ENCODE measurements at regions not wholly inside any gene's neighbourhood (a gene's known extent, or its start where the extent isn't known, plus 50 kb on each side); places are given as distances from the start of the nearest gene placed in this dataset.

DNA sequence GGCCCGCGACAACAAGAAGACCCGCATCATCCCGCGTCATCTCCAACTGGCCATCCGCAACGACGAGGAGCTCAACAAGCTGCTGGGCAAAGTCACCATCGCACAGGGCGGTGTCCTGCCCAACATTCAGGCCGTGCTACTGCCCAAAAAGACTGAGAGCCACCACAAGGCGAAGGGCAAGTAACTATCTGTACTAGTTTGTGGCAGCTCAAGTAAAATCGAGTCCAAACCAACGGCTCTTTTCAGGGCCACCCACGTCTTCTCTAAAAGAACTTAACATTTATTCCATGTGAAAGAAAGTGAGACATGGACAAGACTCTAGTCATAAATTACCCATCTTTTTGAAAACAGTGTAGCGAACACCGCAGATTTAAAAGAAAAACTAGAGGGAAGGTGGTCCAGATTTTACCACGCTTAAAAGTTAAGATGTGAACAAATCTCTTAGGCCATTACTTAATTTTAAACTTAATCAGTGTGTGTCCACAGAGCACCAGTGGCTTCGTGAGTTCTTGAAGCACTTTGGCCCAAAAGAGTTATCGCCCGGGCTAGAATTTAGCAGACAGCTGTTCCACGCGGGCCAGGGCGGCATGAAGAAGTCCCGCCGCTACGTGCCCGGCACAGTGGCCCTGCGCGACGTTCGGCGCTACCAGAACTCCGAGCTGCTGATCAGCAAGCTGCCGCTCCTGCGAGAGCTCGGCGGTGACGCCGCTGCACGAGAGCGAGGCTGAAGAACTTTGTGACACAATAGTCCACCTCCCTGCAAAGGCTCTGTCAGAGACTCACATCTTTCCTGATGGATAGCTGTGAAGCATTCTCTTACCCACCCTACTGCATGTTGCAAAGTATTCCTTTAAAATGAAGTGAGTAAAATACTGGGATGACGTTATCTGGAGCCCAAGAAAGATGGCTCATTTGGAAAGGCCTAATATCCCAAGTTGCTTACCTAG is 113.9 kb upstream of the PRSS16 start (continued):
- TF ChIP-seq REPIN1 (CRISPR knock-in tag; IDR thresholded peaks at IDR 0.05; ENCODE audit: borderline replicate concordance, low read depth) = 0 out of 2 replicates have a peak, but pooled peaks have one; percentile 29
- TF ChIP-seq MED8 (CRISPR knock-in tag; IDR thresholded peaks at IDR 0.05; ENCODE audit: insufficient replicate concordance) = peak; percentile 13
- TF ChIP-seq HOXA5 (CRISPR knock-in tag; IDR thresholded peaks at IDR 0.05) = 0 out of 2 replicates have a peak, but pooled peaks have one; percentile 3
- 0 out of 2 replicates have a peak, but pooled peaks have one; percentile 4 for TF ChIP-seq MYC (CRISPR knock-in tag; IDR thresholded peaks at IDR 0.05; ENCODE audit: borderline replicate concordance)
- no peak for TF ChIP-seq ZNF17 (CRISPR knock-in tag; IDR thresholded peaks at IDR 0.05)
- peak; percentile 15; the same call in 1 of the 2 replicates for TF ChIP-seq NAIF1 (CRISPR knock-in tag; IDR thresholded peaks at IDR 0.05; ENCODE audit: borderline replicate concordance)
- no peak for TF ChIP-seq STAG1 (CRISPR knock-in tag; IDR thresholded peaks at IDR 0.05)
- TF ChIP-seq ZNF382 (CRISPR knock-in tag; IDR thresholded peaks at IDR 0.05; ENCODE audit: borderline replicate concordance) = no peak
- no peak for TF ChIP-seq ATF7-NPFF (CRISPR knock-in tag; IDR thresholded peaks at IDR 0.05; ENCODE audit: low read depth)
- TF ChIP-seq, protein P1, sequence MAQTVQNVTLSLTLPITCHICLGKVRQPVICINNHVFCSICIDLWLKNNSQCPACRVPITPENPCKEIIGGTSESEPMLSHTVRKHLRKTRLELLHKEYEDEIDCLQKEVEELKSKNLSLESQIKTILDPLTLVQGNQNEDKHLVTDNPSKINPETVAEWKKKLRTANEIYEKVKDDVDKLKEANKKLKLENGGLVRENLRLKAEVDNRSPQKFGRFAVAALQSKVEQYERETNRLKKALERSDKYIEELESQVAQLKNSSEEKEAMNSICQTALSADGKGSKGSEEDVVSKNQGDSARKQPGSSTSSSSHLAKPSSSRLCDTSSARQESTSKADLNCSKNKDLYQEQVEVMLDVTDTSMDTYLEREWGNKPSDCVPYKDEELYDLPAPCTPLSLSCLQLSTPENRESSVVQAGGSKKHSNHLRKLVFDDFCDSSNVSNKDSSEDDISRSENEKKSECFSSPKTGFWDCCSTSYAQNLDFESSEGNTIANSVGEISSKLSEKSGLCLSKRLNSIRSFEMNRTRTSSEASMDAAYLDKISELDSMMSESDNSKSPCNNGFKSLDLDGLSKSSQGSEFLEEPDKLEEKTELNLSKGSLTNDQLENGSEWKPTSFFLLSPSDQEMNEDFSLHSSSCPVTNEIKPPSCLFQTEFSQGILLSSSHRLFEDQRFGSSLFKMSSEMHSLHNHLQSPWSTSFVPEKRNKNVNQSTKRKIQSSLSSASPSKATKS (CRISPR knock-in tag; IDR thresholded peaks at IDR 0.05) = no peak
- TF ChIP-seq U2AF1 (optimal IDR thresholded peaks at IDR 0.05; ENCODE audit: low read depth, low read length) = peak; percentile 33
- TF ChIP-seq, protein P2, sequence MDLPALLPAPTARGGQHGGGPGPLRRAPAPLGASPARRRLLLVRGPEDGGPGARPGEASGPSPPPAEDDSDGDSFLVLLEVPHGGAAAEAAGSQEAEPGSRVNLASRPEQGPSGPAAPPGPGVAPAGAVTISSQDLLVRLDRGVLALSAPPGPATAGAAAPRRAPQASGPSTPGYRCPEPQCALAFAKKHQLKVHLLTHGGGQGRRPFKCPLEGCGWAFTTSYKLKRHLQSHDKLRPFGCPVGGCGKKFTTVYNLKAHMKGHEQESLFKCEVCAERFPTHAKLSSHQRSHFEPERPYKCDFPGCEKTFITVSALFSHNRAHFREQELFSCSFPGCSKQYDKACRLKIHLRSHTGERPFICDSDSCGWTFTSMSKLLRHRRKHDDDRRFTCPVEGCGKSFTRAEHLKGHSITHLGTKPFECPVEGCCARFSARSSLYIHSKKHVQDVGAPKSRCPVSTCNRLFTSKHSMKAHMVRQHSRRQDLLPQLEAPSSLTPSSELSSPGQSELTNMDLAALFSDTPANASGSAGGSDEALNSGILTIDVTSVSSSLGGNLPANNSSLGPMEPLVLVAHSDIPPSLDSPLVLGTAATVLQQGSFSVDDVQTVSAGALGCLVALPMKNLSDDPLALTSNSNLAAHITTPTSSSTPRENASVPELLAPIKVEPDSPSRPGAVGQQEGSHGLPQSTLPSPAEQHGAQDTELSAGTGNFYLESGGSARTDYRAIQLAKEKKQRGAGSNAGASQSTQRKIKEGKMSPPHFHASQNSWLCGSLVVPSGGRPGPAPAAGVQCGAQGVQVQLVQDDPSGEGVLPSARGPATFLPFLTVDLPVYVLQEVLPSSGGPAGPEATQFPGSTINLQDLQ (CRISPR knock-in tag; IDR thresholded peaks at IDR 0.05) = no peak

Data from HepG2 (cell line).